Body of pancreas (tissue), 4 donors: ENCODE measurements at regions not wholly inside any gene's neighbourhood (a gene's known extent, or its start where the extent isn't known, plus 50 kb on each side); places are given as distances from the start of the nearest gene placed in this dataset.

Experiments
- ATAC-seq: fragments of 150-250 bp; one replicate; pipeline ENCODE4 v1.9.1; 2016
- DNase-seq, 4 donors: peaks; one replicate each; pipeline ENCODE4 v3.0.0-alpha.2; 2019
- H3K27ac ChIP-seq, 4 donors: fragments of 200-600 bp; sonication (generic); 1 replicate in 3 of 4; 2 replicates in 1 of 4; pipeline versions ENCODE4 v1.5.1 to v1.6.1; 2016 to 2019; ENCODE audit warnings: mild to moderate bottlenecking in 1 of 4, mixed read lengths in 1 of 4, moderate library complexity in 1 of 4
- H3K27me3 ChIP-seq, 2 donors: fragments of 200-600 bp; sonication (generic); one replicate each; pipeline ENCODE4 v1.6.0; 2016; ENCODE audit warnings: mild to moderate bottlenecking in 1 of 2
- H3K36me3 ChIP-seq, 2 donors: fragments of 200-600 bp; sonication (generic); replicated peaks in 1 of 2; 2 replicates each; pipeline ENCODE4 v1.5.1; 2016; ENCODE audit warnings: low read depth in 2 of 2; ENCODE audit not compliant: insufficient read depth in 1 of 2
- H3K4me1 ChIP-seq: fragments of 200-600 bp; sonication (generic); one replicate; pipeline ENCODE4 v1.6.0; 2016
- H3K4me3 ChIP-seq, 2 donors: fragments of 200-600 bp; sonication (generic); 1 replicate in 1 of 2; 2 replicates in 1 of 2; pipeline ENCODE4 v1.5.1; 2016 to 2019
- H3K9me3 ChIP-seq, 3 donors: fragments of 200-600 bp; sonication (generic); 1 replicate in 2 of 3; 2 replicates in 1 of 3; pipeline ENCODE4 v1.5.1; 2016
- POLR2A ChIP-seq, 3 donors: fragments of 450-650 bp; IDR thresholded peaks; one replicate each; pipeline ENCODE4 v1.6.1; 2016; ENCODE audit warnings: antibody characterized with exemption in 3 of 3, mild to moderate bottlenecking in 2 of 3
- WGBS, 2 donors: methylation state at CpG; one replicate each; pipeline ENCODE4 v1.1.5; 2017; 5-methylcytosine and 5-hydroxymethylcytosine counted together
- intact Hi-C: fragments of 100-400 bp; cut with DNase I; formaldehyde crosslinking; loops from one replicate; pipeline ENCODE4 v1.15.1; 2023
- TF ChIP-seq, protein P1 (sequence below), 7 experiments: fragments of 450-650 bp in 4 of 7; fragments of 200-600 bp in 3 of 7; sonication (generic) in 3 of 7; IDR thresholded peaks; one replicate each; pipeline ENCODE4 v1.5.1; 2016 to 2019; ENCODE audit warnings: antibody characterized with exemption in 7 of 7

DNA sequence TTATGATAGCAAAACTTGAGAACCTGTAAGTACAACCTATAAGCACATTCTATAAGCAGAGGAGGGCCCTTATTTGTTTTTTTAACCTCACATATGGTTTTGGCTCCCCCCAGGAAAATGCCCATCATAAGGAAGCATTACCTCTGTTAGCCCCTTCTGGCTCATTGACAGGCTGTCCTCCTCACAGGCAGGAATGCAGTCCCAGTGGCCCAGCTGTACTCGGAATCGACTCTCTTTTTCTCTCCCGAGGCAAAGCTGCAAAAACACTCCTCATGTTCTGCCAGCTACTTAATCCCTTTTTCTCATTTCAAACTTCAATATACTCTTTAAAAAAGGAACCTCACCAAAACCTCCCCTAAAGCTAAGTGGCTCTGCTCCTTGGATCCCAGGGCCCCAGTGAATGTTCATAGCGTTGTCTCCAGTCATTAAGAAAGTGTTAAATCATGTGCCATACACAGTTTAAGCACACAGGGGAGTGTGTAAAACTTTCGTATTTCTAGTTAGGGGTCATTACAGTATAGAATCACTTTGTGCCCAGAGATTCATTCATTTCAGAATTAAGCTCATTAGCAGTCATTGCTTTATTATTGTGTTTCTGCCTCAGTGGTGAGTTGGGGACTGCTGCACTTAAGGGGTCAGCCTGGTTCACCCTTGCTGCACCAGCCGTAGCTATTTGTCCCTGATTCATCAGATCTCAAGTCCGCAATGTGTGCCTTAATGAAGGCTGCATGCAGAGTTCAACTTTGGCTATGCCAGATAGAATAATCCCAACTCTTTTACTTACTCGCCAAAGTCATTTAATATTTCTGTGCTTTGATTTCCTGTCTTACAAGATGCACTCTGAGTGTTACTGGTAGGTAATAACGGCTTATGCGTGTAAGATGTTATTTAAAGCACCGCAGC is 57.6 kb downstream of the JRKL start:
- Histone ChIP-seq H3K9me3 (no peaks in the 10 kb centered on the region), H3K36me3 (no peaks in the 10 kb centered on the region), H3K27ac (no peak overlapping the region), H3K4me3 (no peak overlapping the region), H3K4me1 (no peaks in the 10 kb centered on the region), H3K27me3 (no peaks in the 10 kb centered on the region)
- intact Hi-C loops = no loop called here
- no peak for TF ChIP-seq POLR2A (IDR thresholded peaks at IDR 0.05)
- TF ChIP-seq, protein P1, sequence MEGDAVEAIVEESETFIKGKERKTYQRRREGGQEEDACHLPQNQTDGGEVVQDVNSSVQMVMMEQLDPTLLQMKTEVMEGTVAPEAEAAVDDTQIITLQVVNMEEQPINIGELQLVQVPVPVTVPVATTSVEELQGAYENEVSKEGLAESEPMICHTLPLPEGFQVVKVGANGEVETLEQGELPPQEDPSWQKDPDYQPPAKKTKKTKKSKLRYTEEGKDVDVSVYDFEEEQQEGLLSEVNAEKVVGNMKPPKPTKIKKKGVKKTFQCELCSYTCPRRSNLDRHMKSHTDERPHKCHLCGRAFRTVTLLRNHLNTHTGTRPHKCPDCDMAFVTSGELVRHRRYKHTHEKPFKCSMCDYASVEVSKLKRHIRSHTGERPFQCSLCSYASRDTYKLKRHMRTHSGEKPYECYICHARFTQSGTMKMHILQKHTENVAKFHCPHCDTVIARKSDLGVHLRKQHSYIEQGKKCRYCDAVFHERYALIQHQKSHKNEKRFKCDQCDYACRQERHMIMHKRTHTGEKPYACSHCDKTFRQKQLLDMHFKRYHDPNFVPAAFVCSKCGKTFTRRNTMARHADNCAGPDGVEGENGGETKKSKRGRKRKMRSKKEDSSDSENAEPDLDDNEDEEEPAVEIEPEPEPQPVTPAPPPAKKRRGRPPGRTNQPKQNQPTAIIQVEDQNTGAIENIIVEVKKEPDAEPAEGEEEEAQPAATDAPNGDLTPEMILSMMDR (IDR thresholded peaks at IDR 0.05) = no peak
- no peak for DNase-seq
- no peak for ATAC-seq
- WGBS, 2 donors = 52 to 67% methylated on average over 11 of the region's 11 CpGs

DNA sequence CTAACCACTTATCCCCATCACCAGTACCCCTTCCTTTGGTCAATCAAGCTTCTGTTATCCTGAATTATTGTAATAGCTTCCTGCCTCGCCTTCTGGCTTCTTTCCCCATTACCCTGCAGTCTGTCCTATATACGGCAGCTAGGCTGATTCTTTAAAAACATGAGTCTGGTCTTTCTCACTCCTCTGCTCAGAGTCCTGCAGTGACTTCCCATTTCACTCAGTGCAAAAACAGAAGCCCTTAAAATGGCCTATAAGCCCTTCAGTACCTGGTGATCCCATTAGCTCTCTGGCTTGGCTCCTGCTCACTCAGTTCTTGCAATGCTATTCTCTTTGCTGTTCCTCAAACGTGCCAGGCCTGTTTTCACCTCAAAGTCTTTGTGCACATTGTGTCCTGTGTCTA is 58.4 kb downstream of the JRKL start:
- Histone ChIP-seq H3K27me3 (no peaks in the 10 kb centered on the region), H3K9me3 (no peaks in the 10 kb centered on the region), H3K36me3 (no peaks in the 10 kb centered on the region), H3K4me3 (no peak overlapping the region), H3K4me1 (no peaks in the 10 kb centered on the region), H3K27ac (no peak overlapping the region)
- TF ChIP-seq, protein P1 (IDR thresholded peaks at IDR 0.05) = no peak
- TF ChIP-seq POLR2A (IDR thresholded peaks at IDR 0.05) = no peak
- DNase-seq (no peak), ATAC-seq (no peak)
- intact Hi-C loops = no loop called here
- WGBS, 2 donors = 56 to 60% methylated on average over 3 of the region's 3 CpGs

DNA sequence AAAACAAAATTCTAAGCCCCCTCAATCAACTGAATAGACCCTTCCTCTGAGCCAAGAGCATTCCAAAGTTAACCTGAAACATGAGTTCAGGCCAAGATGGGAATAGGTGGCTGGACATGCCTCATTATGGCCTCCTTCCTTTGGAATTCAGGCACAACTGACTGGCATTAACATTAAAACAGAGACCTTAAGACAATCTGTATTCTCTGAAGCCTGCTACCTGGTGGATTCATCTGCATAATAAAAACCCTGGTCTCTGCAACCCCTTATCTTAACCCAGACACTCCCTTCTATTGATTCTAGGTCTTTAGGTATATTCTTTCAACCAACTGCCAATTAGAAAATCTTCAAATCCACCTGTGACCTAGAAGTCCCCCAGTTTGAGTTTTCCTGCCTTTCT is 66.3 kb downstream of the JRKL start:
- no peak overlapping the region for H3K4me3 ChIP-seq
- ATAC-seq = no peak

DNA sequence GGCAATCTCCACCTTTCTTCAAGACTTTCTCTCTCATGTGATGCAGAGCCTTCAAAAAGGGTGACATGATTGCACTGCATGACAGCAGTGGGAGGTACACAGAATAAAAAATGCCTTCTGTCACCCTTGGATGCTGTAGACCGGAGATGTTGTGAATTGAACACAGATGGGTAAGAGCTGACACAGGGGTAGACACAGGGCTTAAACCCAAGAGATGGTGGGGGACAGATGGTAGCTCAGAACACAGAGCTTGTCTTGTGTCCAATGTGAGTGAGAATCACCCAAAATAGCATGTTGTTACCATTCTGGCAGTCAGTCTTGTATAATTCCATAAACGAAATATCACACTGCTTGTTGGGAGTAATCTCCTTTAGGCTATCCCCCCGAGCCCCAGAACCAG is 69.9 kb downstream of the JRKL start:
- ATAC-seq (no peak), DNase-seq (no peak)
- TF ChIP-seq, protein P1 (IDR thresholded peaks at IDR 0.05) = no peak
- TF ChIP-seq POLR2A (IDR thresholded peaks at IDR 0.05) = no peak
- Histone ChIP-seq H3K36me3 (no peaks in the 10 kb centered on the region), H3K27me3 (no peaks in the 10 kb centered on the region), H3K4me3 (no peak overlapping the region), H3K9me3 (no peaks in the 10 kb centered on the region), H3K4me1 (peaks cover 7% of the 10 kb centered on the region), H3K27ac (no peak overlapping the region)
- intact Hi-C loops = no loop called here
- 43 to 49% methylated on average over 3 of the region's 3 CpGs for WGBS, 2 donors

More for the DNA sequence above, 66.3 kb downstream of the JRKL start:
- DNase-seq = no peak
- no peaks in the 10 kb centered on the region for H3K27me3 ChIP-seq
- H3K36me3 ChIP-seq = no peaks in the 10 kb centered on the region
- no peak overlapping the region for H3K27ac ChIP-seq
- no peak for TF ChIP-seq POLR2A (IDR thresholded peaks at IDR 0.05)
- TF ChIP-seq, protein P1 (IDR thresholded peaks at IDR 0.05) = no peak
- intact Hi-C loops = no loop called here
- no peaks in the 10 kb centered on the region for H3K4me1 ChIP-seq
- H3K9me3 ChIP-seq = no peaks in the 10 kb centered on the region

DNA sequence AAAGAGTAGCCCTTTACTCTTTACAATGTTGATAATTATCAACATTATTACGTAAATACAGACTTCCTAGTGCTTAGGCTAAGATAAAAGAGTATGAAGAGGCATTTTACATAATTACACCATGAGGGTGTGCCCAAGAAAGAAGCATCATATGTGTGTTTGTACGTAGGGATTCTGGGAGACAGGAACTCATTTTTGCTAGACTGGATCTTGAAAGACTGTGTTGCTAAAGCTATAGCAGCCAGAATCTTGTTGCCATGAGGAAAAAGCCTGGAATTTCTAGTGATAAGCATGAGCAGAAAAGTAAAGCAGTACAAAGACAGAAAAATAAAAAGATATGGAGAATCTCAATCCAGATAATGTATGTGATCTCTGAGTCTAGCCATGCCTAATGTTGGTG is 72.1 kb downstream of the JRKL start:
- no peaks in the 10 kb centered on the region for H3K27me3 ChIP-seq
- WGBS, 2 donors = 27 to 34% methylated on average over 2 of the region's 2 CpGs
- H3K27ac ChIP-seq = no peak overlapping the region
- intact Hi-C loops = no loop called here
- DNase-seq (no peak), ATAC-seq (no peak)
- TF ChIP-seq, protein P1 (IDR thresholded peaks at IDR 0.05) = no peak
- TF ChIP-seq POLR2A (IDR thresholded peaks at IDR 0.05) = no peak
- peaks cover 10% of the 10 kb centered on the region for H3K4me1 ChIP-seq
- H3K4me3 ChIP-seq = no peak overlapping the region
- no peaks in the 10 kb centered on the region for H3K36me3 ChIP-seq
- no peaks in the 10 kb centered on the region for H3K9me3 ChIP-seq
